ENCODE measurements at regions not wholly inside any gene's neighbourhood (a gene's known extent, or its start where the extent isn't known, plus 50 kb on each side); places are given as distances from the start of the nearest gene placed in this dataset.

DNA sequence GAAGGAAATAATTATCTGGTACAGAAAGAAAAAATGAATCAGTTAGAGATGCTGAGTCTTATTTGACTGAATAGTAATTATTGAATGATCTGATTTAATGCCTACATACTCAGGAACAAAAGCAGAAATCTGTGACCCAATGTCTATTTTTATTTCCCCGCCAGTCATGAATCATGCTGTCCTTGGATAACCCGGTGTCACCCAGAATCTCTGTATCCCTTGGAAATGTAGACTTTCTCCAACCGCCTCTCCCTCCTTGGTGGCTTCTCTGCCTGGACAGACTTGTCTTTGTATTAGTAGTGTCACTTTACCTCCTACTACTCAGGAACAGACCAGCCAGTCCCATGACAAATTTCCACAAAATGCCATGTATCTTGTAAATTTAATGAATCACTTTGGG is 173.3 kb upstream of the PDGFD start:
- DNase-seq (ENCODE audit: low read depth): no peak

DNA sequence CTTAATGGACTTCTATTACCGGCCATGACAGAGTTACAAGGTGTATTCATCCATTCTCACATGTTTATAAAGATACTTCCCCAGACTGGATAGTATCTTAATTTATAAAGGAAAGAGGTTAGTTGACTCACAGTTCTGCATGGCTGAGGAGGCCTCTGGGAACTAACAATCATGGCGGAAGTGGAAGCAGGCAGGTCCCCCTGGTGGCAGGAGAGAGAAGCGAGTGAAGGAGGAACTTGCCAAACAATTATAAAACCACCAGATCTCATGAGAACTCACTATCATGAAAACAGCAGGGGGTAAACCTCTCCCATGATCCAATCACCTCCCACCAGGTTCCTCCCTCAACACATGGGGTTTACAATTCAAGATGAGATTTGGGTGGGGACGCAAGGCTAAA is 170.0 kb upstream of the PDGFD start:
- DNase-seq (ENCODE audit: low read depth): peak; percentile 35

- no peak for DNase-seq (ENCODE audit: low read depth)
Observed at GRCh38 chr11:104332110-104332509, 168.2 kb upstream of the PDGFD start.

DNA sequence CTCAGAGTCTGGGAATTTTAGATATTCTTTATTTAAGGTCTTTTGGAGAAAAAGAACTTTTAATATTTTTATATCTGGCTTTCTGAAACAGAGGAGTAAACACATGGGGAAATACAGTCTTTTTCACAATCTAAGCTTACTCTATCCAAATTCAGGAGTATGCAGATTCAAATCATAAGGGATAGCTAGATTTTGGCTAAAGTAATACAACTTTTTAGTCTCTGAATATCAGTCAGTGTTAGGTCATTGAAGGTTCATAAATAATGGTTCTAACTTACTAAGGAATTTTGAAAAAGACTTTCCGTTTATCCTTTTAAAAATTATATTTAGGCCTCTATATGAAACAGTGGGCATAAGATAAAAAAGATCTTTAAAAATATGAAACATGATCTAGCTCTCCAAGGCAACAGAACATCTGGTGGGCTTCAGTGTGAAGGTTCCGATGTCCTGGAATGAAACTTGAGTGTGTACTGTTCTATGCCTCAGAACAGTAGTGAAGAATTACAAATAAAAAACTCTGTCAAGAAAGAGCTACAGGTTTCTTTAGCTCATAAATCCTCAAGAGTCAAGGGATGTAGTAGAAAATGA is 165.2 kb upstream of the PDGFD start:
- no peak for DNase-seq (ENCODE audit: low read depth)

- DNase-seq (ENCODE audit: low read depth): no peak
Observed at GRCh38 chr11:104328512-104328907, 164.6 kb upstream of the PDGFD start.

- DNase-seq (ENCODE audit: low read depth): no peak
Observed at GRCh38 chr11:104327861-104328511, 164.0 kb upstream of the PDGFD start.

DNA sequence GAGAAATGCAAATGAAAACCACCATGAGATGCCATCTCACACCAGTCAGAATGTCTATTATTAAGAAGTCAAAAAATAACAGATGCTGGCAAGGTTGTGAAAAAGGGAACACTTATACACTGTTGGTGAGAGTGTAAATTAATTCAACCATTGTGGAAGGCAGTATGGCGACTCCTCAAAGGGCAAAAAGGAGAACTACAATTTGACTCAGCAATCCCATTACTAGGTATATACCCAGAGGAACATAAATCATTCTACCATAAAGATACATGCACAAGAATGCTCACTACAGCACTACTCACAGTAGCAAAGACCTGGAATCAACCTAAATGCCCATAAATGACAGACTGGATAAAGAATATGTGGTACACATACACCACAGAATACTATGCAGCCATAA is 161.1 kb upstream of the PDGFD start:
- DNase-seq (ENCODE audit: low read depth): no peak

DNA sequence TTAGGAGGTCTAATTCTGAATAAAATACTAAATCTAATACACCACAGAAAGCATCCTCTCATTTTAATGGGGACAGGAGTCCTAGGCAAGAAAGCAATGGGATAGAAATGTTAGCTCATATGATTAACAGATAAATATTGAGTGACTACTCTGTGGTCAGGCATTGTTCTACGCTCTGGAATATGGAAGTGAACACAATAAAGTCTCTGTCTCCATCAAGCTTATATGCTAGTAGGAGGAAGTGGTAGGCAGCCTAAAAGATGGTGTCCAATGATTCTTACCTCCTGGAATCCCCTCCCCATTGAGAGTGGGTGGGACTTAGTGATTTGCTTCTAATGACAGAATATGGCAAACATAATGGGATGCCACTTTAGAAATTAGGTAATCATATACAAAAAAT is 160.3 kb upstream of the PDGFD start:
- no peak for DNase-seq (ENCODE audit: low read depth)

DNA sequence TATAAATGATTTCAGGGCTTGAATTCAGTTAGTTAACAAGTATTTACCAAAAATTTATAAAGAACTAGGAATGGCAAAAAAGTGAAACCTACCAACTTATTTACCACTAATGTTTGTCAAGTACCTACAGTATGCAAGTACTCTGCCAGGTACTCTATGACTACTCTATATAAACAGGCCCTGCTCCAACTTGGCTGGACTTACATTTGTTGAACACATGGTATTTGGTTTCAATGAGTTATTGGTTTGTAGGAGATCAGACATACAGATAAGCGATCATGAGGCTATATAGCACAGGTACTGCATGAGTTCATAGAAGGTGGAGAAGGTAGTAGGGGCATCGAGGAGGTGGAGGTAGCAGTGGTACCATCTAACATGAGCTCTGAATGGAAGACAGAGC is 159.9 kb upstream of the PDGFD start:
- no peak for DNase-seq (ENCODE audit: low read depth)

DNA sequence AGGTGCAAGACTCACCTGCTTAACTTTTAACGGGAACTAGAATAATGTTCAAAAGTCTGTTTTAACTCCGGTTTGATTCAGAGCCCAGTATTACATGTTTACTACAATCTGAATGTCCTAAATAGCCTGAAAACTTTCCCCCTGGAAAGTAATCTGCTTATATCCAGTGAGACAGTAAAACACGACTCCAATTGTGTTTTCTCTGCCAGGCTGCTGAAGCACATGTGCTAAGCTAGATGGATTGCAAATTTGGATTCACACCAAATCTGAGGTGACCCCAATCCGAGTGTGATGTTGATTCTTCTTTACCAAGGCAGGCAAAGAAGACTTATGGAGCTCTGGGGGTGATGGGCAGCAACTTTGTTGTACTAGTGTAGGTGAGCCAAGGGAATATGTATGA is 158.7 kb upstream of the PDGFD start:
- DNase-seq (ENCODE audit: low read depth): no peak

DNA sequence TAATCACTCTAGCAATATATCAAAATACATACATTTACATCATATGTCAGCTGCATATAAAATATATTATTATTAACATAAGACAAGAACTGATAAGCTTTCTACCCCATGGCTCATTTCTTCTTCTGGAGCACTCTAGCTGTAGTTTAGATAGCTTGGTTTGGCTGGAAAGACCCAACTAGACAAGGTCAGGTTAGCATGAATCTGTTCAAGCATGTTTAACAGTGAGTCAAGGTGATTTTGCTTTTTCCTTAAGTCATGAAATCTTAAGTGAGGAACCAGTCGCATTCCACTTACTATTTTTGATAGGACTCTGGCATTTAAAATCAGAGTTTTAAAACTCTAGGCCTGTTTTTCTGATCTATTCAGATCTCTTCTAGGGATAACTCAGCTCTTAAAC is 157.0 kb upstream of the PDGFD start:
- no peak for DNase-seq (ENCODE audit: low read depth)

DNA sequence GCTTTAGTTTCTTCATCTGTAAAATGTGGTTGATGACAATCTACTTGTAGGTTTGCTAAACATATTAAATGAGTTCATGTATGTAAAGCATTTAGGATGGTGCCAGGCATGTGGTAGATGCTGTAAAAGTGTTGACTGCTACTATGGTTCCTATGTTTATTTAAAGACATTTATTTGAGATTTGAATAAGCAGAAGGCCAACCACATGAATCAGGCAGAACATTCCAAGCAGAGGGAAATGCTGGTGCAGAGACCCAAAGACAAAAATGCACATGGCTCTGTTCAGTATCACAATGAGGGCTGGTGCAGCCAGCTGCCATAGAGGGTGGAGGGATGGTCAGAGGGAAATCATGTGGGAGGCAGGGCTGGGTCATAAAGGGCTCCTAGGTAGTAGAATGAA is 156.2 kb upstream of the PDGFD start:
- no peak for DNase-seq (ENCODE audit: low read depth)

- no peak for DNase-seq (ENCODE audit: low read depth)
Observed at GRCh38 chr11:104319396-104319795, 155.4 kb upstream of the PDGFD start.

DNA sequence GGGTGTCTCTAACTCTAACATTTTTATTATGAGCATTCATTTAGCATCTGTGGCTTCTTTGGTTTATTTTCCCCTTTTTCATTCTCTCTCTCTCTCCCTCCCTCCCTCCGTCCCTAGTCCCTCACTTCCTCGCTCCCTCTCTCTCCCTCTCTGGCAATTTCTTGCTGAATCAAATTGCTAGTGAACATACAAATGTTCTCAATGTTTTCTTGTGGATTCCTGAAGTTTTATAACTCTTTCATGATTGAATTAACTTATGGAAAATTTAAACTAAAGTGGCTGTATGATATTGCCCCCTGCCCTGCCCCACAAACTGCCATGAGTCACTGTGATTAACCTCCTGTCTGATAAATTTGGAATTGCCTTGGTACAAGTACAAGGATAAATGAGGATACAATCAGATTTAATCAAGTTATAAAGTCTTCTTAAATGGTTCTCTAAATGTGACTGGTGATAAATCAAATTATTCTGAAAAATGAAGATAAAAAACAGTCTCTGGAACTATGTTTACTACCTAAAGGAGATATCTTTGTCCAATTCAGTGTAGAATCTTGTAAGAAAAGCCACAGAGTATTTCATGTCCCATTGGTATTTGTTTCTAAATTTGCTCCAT is 143.0 kb upstream of the PDGFD start:
- no peak for DNase-seq (ENCODE audit: low read depth)

GRCh38 chr11:104301776-104302175 is 137.8 kb upstream of the PDGFD start:
- DNase-seq (ENCODE audit: low read depth): no peak

DNA sequence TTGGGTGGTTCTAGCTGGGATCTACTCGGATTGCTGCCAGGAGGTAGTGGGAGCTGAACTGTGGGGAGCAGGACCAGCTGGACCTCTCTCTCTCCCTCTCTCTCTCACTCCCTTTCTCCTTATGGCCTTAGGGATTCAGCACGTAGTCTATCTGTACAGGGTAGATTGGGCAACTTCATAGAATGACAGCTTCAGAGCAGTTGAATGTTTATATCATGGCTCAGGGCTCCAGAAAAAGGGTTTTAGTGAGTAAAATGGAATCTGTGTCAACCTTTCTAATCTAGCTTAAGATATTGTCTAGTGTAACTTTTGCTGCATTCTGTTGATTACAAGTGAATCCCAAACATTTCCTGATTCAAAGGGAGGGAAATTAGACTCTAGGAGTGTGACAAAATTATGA is 127.7 kb upstream of the PDGFD start:
- DNase-seq (ENCODE audit: low read depth): no peak

GRCh38 chr11:104286129-104286528 is 122.2 kb upstream of the PDGFD start:
- no peak for DNase-seq (ENCODE audit: low read depth)

- no peak for DNase-seq (ENCODE audit: low read depth)
Observed at GRCh38 chr11:104279587-104279986, 115.6 kb upstream of the PDGFD start.

GRCh38 chr11:104275992-104276391 is 112.0 kb upstream of the PDGFD start:
- no peak for DNase-seq (ENCODE audit: low read depth)

- no peak for DNase-seq (ENCODE audit: low read depth)
Observed at GRCh38 chr11:104260456-104260855, 96.5 kb upstream of the PDGFD start.

DNA sequence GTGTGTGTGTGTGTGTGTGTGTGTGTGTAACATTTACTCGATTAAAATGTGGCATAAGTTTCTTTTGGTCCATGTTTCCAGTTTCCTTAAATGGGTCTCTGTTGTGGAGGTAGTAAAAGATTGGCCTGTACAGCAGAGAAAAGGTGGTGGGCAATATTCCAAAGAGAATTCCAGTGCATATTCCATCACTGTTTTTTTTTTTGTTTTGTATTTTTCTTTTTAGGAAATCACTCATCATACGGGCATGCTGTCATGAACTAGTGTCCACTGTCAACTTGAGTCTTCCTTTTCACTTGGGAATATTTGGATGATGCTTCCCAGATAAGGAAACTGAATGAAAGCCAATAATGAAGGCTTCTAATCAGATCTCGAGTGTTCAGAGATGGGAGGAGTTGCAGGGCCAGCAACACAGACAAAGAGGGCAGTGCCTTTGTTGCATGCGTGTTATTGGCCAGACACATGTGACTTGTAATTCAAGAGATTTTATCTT is 95.2 kb upstream of the PDGFD start:
- DNase-seq (ENCODE audit: low read depth): no peak

DNA sequence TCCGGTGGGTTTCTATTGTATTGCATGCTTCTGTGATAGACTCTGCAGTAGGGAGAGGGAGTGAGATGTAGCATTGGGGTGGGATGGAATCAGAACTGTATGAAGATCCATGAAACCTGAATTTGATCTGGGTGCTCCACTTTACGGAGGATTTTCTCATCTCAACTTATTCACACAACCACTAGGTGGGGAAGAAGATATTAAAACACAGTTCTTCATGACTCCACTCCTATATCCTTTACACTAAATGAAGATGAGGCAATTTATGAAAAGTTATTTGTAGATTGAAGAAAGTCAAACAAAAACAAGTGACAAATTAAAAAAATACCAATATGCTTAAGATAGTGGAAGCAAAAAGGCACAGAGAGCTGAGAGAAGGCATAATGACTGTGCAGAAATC is 92.6 kb upstream of the PDGFD start:
- no peak for DNase-seq (ENCODE audit: low read depth)

DNA sequence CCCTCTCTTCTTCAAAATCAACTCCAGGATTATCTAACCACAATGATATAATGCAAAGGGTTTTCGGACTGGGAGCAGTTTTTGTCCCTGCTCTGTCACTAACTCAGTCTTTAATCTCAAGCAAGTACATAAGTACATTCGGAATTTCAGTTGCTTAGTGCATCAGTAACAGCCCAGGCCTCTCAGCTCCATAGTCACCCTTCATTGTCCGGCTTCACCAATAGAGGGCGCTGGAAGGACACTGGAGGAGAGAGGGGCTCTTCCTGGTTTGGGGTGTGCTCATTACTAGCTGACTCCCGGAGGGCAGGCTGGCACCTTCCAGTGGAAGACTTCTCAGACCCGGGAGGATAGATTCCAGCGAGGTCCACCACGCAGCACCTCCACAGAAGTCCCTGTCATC is 90.4 kb upstream of the PDGFD start:
- DNase-seq (ENCODE audit: low read depth): peak; percentile 7

DNA sequence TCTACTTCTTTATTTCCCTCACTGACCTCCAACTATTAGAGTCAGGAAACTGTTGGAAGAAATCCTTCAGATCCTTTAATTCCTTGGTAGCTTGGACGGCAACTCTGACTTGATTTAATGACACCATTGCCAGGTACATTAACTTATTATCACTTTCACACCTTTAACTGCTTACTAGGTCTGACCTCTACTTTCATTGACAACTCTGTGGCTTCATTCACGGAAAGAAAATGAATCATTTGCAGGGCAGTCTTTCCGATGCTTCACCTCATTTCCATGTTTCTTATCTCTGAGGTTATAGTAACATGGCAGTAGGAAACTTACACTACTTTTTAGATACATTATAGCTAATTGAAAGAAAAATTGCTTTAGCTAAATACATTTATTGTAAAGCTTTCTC is 82.6 kb upstream of the PDGFD start:
- no peak for DNase-seq (ENCODE audit: low read depth)

Data from CMK (cell line).